Suprapubic skin (tissue), 3 donors: ENCODE measurements at regions not wholly inside any gene's neighbourhood (a gene's known extent, or its start where the extent isn't known, plus 50 kb on each side); places are given as distances from the start of the nearest gene placed in this dataset.
A peak's percentile ranks its signal among the peaks of the same experiment; 100 is the strongest.

ENCODE experiments used
- CTCF ChIP-seq, 2 donors: fragments of 200-600 bp in 1 of 2; fragments of 450-650 bp in 1 of 2; sonication (generic) in 1 of 2; IDR thresholded peaks; one replicate each; pipeline ENCODE4 v1.5.1; 2016 to 2019; ENCODE audit warnings: antibody characterized with exemption in 2 of 2, mild to moderate bottlenecking in 1 of 2, moderate library complexity in 1 of 2
- POLR2AphosphoS5 ChIP-seq, 3 donors: sonication (generic); formaldehyde crosslinking; IDR thresholded peaks; one replicate each; pipeline ENCODE4 v1.6.1; 2017; ENCODE audit warnings: antibody characterized with exemption in 3 of 3

GRCh38 chr1:81559662-81560350, 240.9 kb upstream of the ADGRL2 start:
- TF ChIP-seq CTCF (IDR thresholded peaks at IDR 0.05) (peak in 1 of 2 donors; percentile 24), POLR2AphosphoS5 (IDR thresholded peaks at IDR 0.05) (no peak)
